ENCODE measurements at regions not wholly inside any gene's neighbourhood (a gene's known extent, or its start where the extent isn't known, plus 50 kb on each side); places are given as distances from the start of the nearest gene placed in this dataset.

GRCh38 chr1:218049641-218050040 lies 235.5 kb upstream of the RRP15 start:
- no peak for DNase-seq (ENCODE audit: low read depth)
- no peak for TF ChIP-seq CTCF (IDR thresholded peaks at IDR 0.05; ENCODE audit: insufficient read depth, low read length)
- H3K4me3 ChIP-seq (ENCODE audit: low read depth, low read length) = no peak overlapping the region

GRCh38 chr1:218058730-218059129 lies 226.4 kb upstream of the RRP15 start:
- no peak for DNase-seq (ENCODE audit: low read depth)
- TF ChIP-seq CTCF (IDR thresholded peaks at IDR 0.05; ENCODE audit: insufficient read depth, low read length) = no peak

GRCh38 chr1:218064426-218064825 lies 220.7 kb upstream of the RRP15 start:
- DNase-seq (ENCODE audit: low read depth) = no peak
- H3K4me3 ChIP-seq (ENCODE audit: low read depth, low read length) = no peak overlapping the region
- TF ChIP-seq CTCF (IDR thresholded peaks at IDR 0.05; ENCODE audit: insufficient read depth, low read length) = no peak

More at GRCh38 chr1:218058730-218059129, 226.4 kb upstream of the RRP15 start:
- H3K4me3 ChIP-seq (ENCODE audit: low read depth, low read length) = no peak overlapping the region

- no peak for TF ChIP-seq CTCF (IDR thresholded peaks at IDR 0.05; ENCODE audit: insufficient read depth, low read length)
- no peak for DNase-seq (ENCODE audit: low read depth)
- H3K4me3 ChIP-seq (ENCODE audit: low read depth, low read length) = no peak overlapping the region
Measured at GRCh38 chr1:218066332-218066731, 218.8 kb upstream of the RRP15 start.

GRCh38 chr1:218068241-218068640 lies 216.9 kb upstream of the RRP15 start:
- no peak for TF ChIP-seq CTCF (IDR thresholded peaks at IDR 0.05; ENCODE audit: insufficient read depth, low read length)
- DNase-seq (ENCODE audit: low read depth) = no peak
- H3K4me3 ChIP-seq (ENCODE audit: low read depth, low read length) = no peak overlapping the region

- H3K4me3 ChIP-seq (ENCODE audit: low read depth, low read length) = no peak overlapping the region
- no peak for DNase-seq (ENCODE audit: low read depth)
- TF ChIP-seq CTCF (IDR thresholded peaks at IDR 0.05; ENCODE audit: insufficient read depth, low read length) = no peak
Measured at GRCh38 chr1:218069180-218069579, 215.9 kb upstream of the RRP15 start.

- TF ChIP-seq CTCF (IDR thresholded peaks at IDR 0.05; ENCODE audit: insufficient read depth, low read length) = no peak
- H3K4me3 ChIP-seq (ENCODE audit: low read depth, low read length) = no peak overlapping the region
- DNase-seq (ENCODE audit: low read depth) = no peak
Measured at GRCh38 chr1:218073062-218073461, 212.0 kb upstream of the RRP15 start.

Data from fibroblast of the aortic adventitia (primary cell).